Ovary (tissue), 3 donors: ENCODE measurements at regions not wholly inside any gene's neighbourhood (a gene's known extent, or its start where the extent isn't known, plus 50 kb on each side); places are given as distances from the start of the nearest gene placed in this dataset.

Experiments
- EP300 ChIP-seq: sonication (generic); formaldehyde crosslinking; IDR thresholded peaks from one replicate; pipeline ENCODE4 v1.6.1; 2017; ENCODE audit warnings: antibody characterized with exemption
- TF ChIP-seq, protein P1 (sequence below), 3 donors: fragments of 450-650 bp in 2 of 3; fragments of 200-600 bp in 1 of 3; IDR thresholded peaks; one replicate each; pipeline versions ENCODE4 v1.5.1 to v1.8.0; 2016 to 2022; ENCODE audit warnings: antibody characterized with exemption in 3 of 3, mild to moderate bottlenecking in 1 of 3
- donor health status: DM: no; HTN: no; CAD: no.

DNA sequence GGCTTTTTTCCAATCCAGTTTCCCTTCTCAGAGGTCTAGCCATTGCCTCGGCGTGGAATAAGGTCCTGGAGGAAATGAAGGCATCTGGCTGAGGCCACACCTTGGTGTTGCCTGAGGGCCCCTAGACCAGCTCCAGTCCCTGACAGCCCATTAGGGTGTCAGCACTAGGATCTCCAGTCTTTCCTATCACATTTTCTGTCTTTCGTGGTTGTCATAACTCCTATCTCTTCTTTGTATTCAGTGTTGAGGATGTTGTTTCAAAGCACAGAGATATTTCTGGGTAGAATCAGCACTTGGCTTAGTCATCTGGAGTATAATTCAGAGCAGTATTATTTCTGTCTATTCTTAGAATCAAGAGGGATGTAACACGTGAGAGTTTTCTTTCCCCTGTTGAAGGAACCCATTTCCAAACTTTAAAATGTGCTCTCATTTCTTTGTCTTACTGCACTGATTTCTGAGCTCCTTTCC is 844.3 kb downstream of the KCNT2 start:
- TF ChIP-seq, protein P1, sequence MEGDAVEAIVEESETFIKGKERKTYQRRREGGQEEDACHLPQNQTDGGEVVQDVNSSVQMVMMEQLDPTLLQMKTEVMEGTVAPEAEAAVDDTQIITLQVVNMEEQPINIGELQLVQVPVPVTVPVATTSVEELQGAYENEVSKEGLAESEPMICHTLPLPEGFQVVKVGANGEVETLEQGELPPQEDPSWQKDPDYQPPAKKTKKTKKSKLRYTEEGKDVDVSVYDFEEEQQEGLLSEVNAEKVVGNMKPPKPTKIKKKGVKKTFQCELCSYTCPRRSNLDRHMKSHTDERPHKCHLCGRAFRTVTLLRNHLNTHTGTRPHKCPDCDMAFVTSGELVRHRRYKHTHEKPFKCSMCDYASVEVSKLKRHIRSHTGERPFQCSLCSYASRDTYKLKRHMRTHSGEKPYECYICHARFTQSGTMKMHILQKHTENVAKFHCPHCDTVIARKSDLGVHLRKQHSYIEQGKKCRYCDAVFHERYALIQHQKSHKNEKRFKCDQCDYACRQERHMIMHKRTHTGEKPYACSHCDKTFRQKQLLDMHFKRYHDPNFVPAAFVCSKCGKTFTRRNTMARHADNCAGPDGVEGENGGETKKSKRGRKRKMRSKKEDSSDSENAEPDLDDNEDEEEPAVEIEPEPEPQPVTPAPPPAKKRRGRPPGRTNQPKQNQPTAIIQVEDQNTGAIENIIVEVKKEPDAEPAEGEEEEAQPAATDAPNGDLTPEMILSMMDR (IDR thresholded peaks at IDR 0.05), result no peak
- TF ChIP-seq EP300, result no peak
